Body of pancreas (tissue), 4 donors: ENCODE measurements at regions not wholly inside any gene's neighbourhood (a gene's known extent, or its start where the extent isn't known, plus 50 kb on each side); places are given as distances from the start of the nearest gene placed in this dataset.

Source experiments
- ATAC-seq: fragments of 150-250 bp; one replicate; pipeline ENCODE4 v1.9.1; 2016
- DNase-seq, 4 donors: peaks; one replicate each; pipeline ENCODE4 v3.0.0-alpha.2; 2019
- H3K27ac ChIP-seq, 4 donors: fragments of 200-600 bp; sonication (generic); 1 replicate in 3 of 4; 2 replicates in 1 of 4; pipeline versions ENCODE4 v1.5.1 to v1.6.1; 2016 to 2019; ENCODE audit warnings: mild to moderate bottlenecking in 1 of 4, mixed read lengths in 1 of 4, moderate library complexity in 1 of 4
- H3K27me3 ChIP-seq, 2 donors: fragments of 200-600 bp; sonication (generic); one replicate each; pipeline ENCODE4 v1.6.0; 2016; ENCODE audit warnings: mild to moderate bottlenecking in 1 of 2
- H3K36me3 ChIP-seq, 2 donors: fragments of 200-600 bp; sonication (generic); replicated peaks in 1 of 2; 2 replicates each; pipeline ENCODE4 v1.5.1; 2016; ENCODE audit warnings: low read depth in 2 of 2; ENCODE audit not compliant: insufficient read depth in 1 of 2
- H3K4me1 ChIP-seq: fragments of 200-600 bp; sonication (generic); one replicate; pipeline ENCODE4 v1.6.0; 2016
- H3K4me3 ChIP-seq, 2 donors: fragments of 200-600 bp; sonication (generic); 1 replicate in 1 of 2; 2 replicates in 1 of 2; pipeline ENCODE4 v1.5.1; 2016 to 2019
- H3K9me3 ChIP-seq, 3 donors: fragments of 200-600 bp; sonication (generic); 1 replicate in 2 of 3; 2 replicates in 1 of 3; pipeline ENCODE4 v1.5.1; 2016
- POLR2A ChIP-seq, 3 donors: fragments of 450-650 bp; IDR thresholded peaks; one replicate each; pipeline ENCODE4 v1.6.1; 2016; ENCODE audit warnings: antibody characterized with exemption in 3 of 3, mild to moderate bottlenecking in 2 of 3
- WGBS, 2 donors: methylation state at CpG; one replicate each; pipeline ENCODE4 v1.1.5; 2017; 5-methylcytosine and 5-hydroxymethylcytosine counted together
- intact Hi-C: fragments of 100-400 bp; cut with DNase I; formaldehyde crosslinking; loops from one replicate; pipeline ENCODE4 v1.15.1; 2023
- TF ChIP-seq, protein P1 (sequence below), 7 experiments: fragments of 450-650 bp in 4 of 7; fragments of 200-600 bp in 3 of 7; sonication (generic) in 3 of 7; IDR thresholded peaks; one replicate each; pipeline ENCODE4 v1.5.1; 2016 to 2019; ENCODE audit warnings: antibody characterized with exemption in 7 of 7

- Histone ChIP-seq H3K27me3 (no peaks in the 10 kb centered on the region), H3K36me3 (no peaks in the 10 kb centered on the region), H3K4me3 (no peak overlapping the region), H3K4me1 (peaks cover 39% of the 10 kb centered on the region), H3K9me3 (no peaks in the 10 kb centered on the region), H3K27ac (no peak overlapping the region)
- no peak for DNase-seq
- 73 to 76% methylated on average over 7 of the region's 7 CpGs for WGBS, 2 donors
- no peak for TF ChIP-seq POLR2A (IDR thresholded peaks at IDR 0.05)
- TF ChIP-seq, protein P1, sequence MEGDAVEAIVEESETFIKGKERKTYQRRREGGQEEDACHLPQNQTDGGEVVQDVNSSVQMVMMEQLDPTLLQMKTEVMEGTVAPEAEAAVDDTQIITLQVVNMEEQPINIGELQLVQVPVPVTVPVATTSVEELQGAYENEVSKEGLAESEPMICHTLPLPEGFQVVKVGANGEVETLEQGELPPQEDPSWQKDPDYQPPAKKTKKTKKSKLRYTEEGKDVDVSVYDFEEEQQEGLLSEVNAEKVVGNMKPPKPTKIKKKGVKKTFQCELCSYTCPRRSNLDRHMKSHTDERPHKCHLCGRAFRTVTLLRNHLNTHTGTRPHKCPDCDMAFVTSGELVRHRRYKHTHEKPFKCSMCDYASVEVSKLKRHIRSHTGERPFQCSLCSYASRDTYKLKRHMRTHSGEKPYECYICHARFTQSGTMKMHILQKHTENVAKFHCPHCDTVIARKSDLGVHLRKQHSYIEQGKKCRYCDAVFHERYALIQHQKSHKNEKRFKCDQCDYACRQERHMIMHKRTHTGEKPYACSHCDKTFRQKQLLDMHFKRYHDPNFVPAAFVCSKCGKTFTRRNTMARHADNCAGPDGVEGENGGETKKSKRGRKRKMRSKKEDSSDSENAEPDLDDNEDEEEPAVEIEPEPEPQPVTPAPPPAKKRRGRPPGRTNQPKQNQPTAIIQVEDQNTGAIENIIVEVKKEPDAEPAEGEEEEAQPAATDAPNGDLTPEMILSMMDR (IDR thresholded peaks at IDR 0.05) = no peak
- intact Hi-C loops = no loop called here
- ATAC-seq = no peak
Measured at GRCh38 chr17:72403713-72404209, 282.9 kb downstream of the SOX9 start.

- Histone ChIP-seq H3K4me3 (no peak overlapping the region), H3K9me3 (no peaks in the 10 kb centered on the region), H3K36me3 (no peaks in the 10 kb centered on the region), H3K27ac (no peak overlapping the region), H3K27me3 (no peaks in the 10 kb centered on the region), H3K4me1 (peaks cover 31% of the 10 kb centered on the region)
- intact Hi-C loops = no loop called here
- 76 to 84% methylated on average over 4 of the region's 4 CpGs for WGBS, 2 donors
- TF ChIP-seq POLR2A (IDR thresholded peaks at IDR 0.05) = no peak
- TF ChIP-seq, protein P1 (IDR thresholded peaks at IDR 0.05) = no peak
- ATAC-seq (no peak), DNase-seq (no peak)
Measured at GRCh38 chr17:72404872-72405271, 284.1 kb downstream of the SOX9 start.

GRCh38 chr17:72405662-72406230, 284.9 kb downstream of the SOX9 start:
- no peak overlapping the region for H3K4me3 ChIP-seq
- H3K27me3 ChIP-seq = no peaks in the 10 kb centered on the region
- intact Hi-C loops = no loop called here
- H3K9me3 ChIP-seq = no peaks in the 10 kb centered on the region
- peaks cover 31% of the 10 kb centered on the region for H3K4me1 ChIP-seq
- DNase-seq = no peak
- no peak for ATAC-seq
- 89 to 95% methylated on average over 6 of the region's 6 CpGs for WGBS, 2 donors
- H3K36me3 ChIP-seq = no peaks in the 10 kb centered on the region
- H3K27ac ChIP-seq = no peak overlapping the region
- TF ChIP-seq, protein P1 (IDR thresholded peaks at IDR 0.05) = no peak
- no peak for TF ChIP-seq POLR2A (IDR thresholded peaks at IDR 0.05)

DNA sequence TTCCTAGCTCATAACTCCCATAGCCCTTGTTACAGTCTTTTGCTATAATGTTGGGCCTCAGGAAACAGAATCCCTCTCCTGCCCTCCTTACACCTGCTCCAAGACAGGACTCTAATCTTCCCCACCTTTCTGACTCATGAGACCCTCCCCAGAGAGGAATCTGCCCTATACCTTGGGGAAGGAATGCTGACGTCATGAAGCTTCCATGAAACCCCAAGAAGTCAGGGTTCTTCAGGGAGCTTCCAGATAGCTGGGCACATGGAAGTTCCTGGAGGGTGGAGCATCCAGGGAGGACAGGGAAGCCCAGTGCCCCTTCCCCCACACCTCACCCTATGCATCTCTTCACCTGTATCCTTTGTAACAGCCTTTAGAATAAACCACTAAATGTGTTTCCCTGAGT, 285.7 kb downstream of the SOX9 start:
- no peak overlapping the region for H3K4me3 ChIP-seq
- H3K9me3 ChIP-seq = no peaks in the 10 kb centered on the region
- peak overlapping the region; percentile 45 to 75 (median 66) for H3K27ac ChIP-seq
- H3K27me3 ChIP-seq = no peaks in the 10 kb centered on the region
- ATAC-seq (no peak), DNase-seq (no peak)
- no peaks in the 10 kb centered on the region for H3K36me3 ChIP-seq
- intact Hi-C loops = no loop called here
- 78 to 88% methylated on average over 1 of the region's 1 CpG for WGBS, 2 donors
- H3K4me1 ChIP-seq = peaks cover 38% of the 10 kb centered on the region
- no peak for TF ChIP-seq POLR2A (IDR thresholded peaks at IDR 0.05)
- TF ChIP-seq, protein P1 (IDR thresholded peaks at IDR 0.05) = no peak

GRCh38 chr17:72407336-72407909, 286.6 kb downstream of the SOX9 start:
- intact Hi-C loops = no loop called here
- no peaks in the 10 kb centered on the region for H3K36me3 ChIP-seq
- H3K4me3 ChIP-seq = no peak overlapping the region
- no peaks in the 10 kb centered on the region for H3K9me3 ChIP-seq
- peak; percentile 84 for ATAC-seq
- DNase-seq = peak; percentile 69 to 92 (median 84)
- TF ChIP-seq, protein P1 (IDR thresholded peaks at IDR 0.05) = no peak
- no peak for TF ChIP-seq POLR2A (IDR thresholded peaks at IDR 0.05)
- H3K27ac ChIP-seq = peak overlapping the region; percentile 45 to 75 (median 66)
- no peaks in the 10 kb centered on the region for H3K27me3 ChIP-seq
- peaks cover 46% of the 10 kb centered on the region for H3K4me1 ChIP-seq
- 30 to 41% methylated on average over 5 of the region's 5 CpGs for WGBS, 2 donors
